ENCODE measurements at regions not wholly inside any gene's neighbourhood (a gene's known extent, or its start where the extent isn't known, plus 50 kb on each side); places are given as distances from the start of the nearest gene placed in this dataset.

- H3K4me1 Mint-ChIP-seq (ENCODE audit: low read depth): peaks cover 2% of the 10 kb centered on the region
- no peaks in the 10 kb centered on the region for H3K9me3 Mint-ChIP-seq (ENCODE audit: low read depth)
- H3K27ac Mint-ChIP-seq: no peak overlapping the region
- peaks cover 2% of the 10 kb centered on the region for H3K36me3 Mint-ChIP-seq
- H3K27me3 Mint-ChIP-seq: peaks cover 8% of the 10 kb centered on the region
- no peak overlapping the region for H3K4me3 Mint-ChIP-seq
Observed at GRCh38 chr2:8462899-8463648, 218.8 kb upstream of the ID2 start.

GRCh38 chr2:8465560-8465959, 216.3 kb upstream of the ID2 start:
- Mint-ChIP-seq H3K4me3 (no peak overlapping the region), H3K9me3 (ENCODE audit: low read depth) (no peaks in the 10 kb centered on the region), H3K36me3 (peaks cover 2% of the 10 kb centered on the region), H3K27me3 (peaks cover 3% of the 10 kb centered on the region), H3K4me1 (ENCODE audit: low read depth) (no peaks in the 10 kb centered on the region), H3K27ac (no peak overlapping the region)

- Mint-ChIP-seq H3K9me3 (ENCODE audit: low read depth) (no peaks in the 10 kb centered on the region), H3K27me3 (no peaks in the 10 kb centered on the region), H3K4me1 (ENCODE audit: low read depth) (peaks cover 25% of the 10 kb centered on the region), H3K4me3 (no peak overlapping the region), H3K27ac (peak overlapping the region; percentile 22), H3K36me3 (no peaks in the 10 kb centered on the region)
Observed at GRCh38 chr2:8469709-8470493, 212.0 kb upstream of the ID2 start.

GRCh38 chr2:8472545-8473323, 209.1 kb upstream of the ID2 start:
- peaks cover 49% of the 10 kb centered on the region for H3K4me1 Mint-ChIP-seq (ENCODE audit: low read depth)
- H3K4me3 Mint-ChIP-seq: peak overlapping the region; percentile 0
- H3K9me3 Mint-ChIP-seq (ENCODE audit: low read depth): no peaks in the 10 kb centered on the region
- peak overlapping the region; percentile 25 for H3K27ac Mint-ChIP-seq
- H3K27me3 Mint-ChIP-seq: no peaks in the 10 kb centered on the region
- no peaks in the 10 kb centered on the region for H3K36me3 Mint-ChIP-seq

GRCh38 chr2:8475349-8476031, 206.4 kb upstream of the ID2 start:
- H3K27me3 Mint-ChIP-seq: no peaks in the 10 kb centered on the region
- H3K27ac Mint-ChIP-seq: peak overlapping the region; percentile 81
- H3K4me1 Mint-ChIP-seq (ENCODE audit: low read depth): peaks cover 65% of the 10 kb centered on the region
- H3K36me3 Mint-ChIP-seq: no peaks in the 10 kb centered on the region
- peak overlapping the region; percentile 9 for H3K4me3 Mint-ChIP-seq
- no peaks in the 10 kb centered on the region for H3K9me3 Mint-ChIP-seq (ENCODE audit: low read depth)

GRCh38 chr2:8477552-8478470, 204.0 kb upstream of the ID2 start:
- peaks cover 67% of the 10 kb centered on the region for H3K4me1 Mint-ChIP-seq (ENCODE audit: low read depth)

GRCh38 chr2:8478471-8478793, 203.4 kb upstream of the ID2 start:
- Mint-ChIP-seq H3K27me3 (no peaks in the 10 kb centered on the region), H3K27ac (peak overlapping the region; percentile 83), H3K4me1 (ENCODE audit: low read depth) (peaks cover 66% of the 10 kb centered on the region), H3K4me3 (no peak overlapping the region), H3K36me3 (no peaks in the 10 kb centered on the region), H3K9me3 (ENCODE audit: low read depth) (no peaks in the 10 kb centered on the region)

More at GRCh38 chr2:8477552-8478470, 204.0 kb upstream of the ID2 start:
- Mint-ChIP-seq H3K27me3 (no peaks in the 10 kb centered on the region), H3K36me3 (no peaks in the 10 kb centered on the region), H3K4me3 (peak overlapping the region; percentile 63), H3K27ac (peak overlapping the region; percentile 83), H3K9me3 (ENCODE audit: low read depth) (no peaks in the 10 kb centered on the region)

- H3K27me3 Mint-ChIP-seq: no peaks in the 10 kb centered on the region
- H3K27ac Mint-ChIP-seq: no peak overlapping the region
- H3K9me3 Mint-ChIP-seq (ENCODE audit: low read depth): no peaks in the 10 kb centered on the region
- peaks cover 66% of the 10 kb centered on the region for H3K4me1 Mint-ChIP-seq (ENCODE audit: low read depth)
- no peak overlapping the region for H3K4me3 Mint-ChIP-seq
- no peaks in the 10 kb centered on the region for H3K36me3 Mint-ChIP-seq
Observed at GRCh38 chr2:8479298-8479697, 202.6 kb upstream of the ID2 start.

GRCh38 chr2:8480915-8481314, 200.9 kb upstream of the ID2 start:
- Mint-ChIP-seq H3K27ac (no peak overlapping the region), H3K36me3 (no peaks in the 10 kb centered on the region), H3K27me3 (no peaks in the 10 kb centered on the region), H3K4me1 (ENCODE audit: low read depth) (peaks cover 55% of the 10 kb centered on the region), H3K9me3 (ENCODE audit: low read depth) (no peaks in the 10 kb centered on the region), H3K4me3 (no peak overlapping the region)

- Mint-ChIP-seq H3K36me3 (peaks cover 2% of the 10 kb centered on the region), H3K4me1 (ENCODE audit: low read depth) (peaks cover 55% of the 10 kb centered on the region), H3K27ac (peak overlapping the region; percentile 9), H3K9me3 (ENCODE audit: low read depth) (no peaks in the 10 kb centered on the region), H3K27me3 (no peaks in the 10 kb centered on the region), H3K4me3 (no peak overlapping the region)
Observed at GRCh38 chr2:8481463-8482009, 200.3 kb upstream of the ID2 start.

GRCh38 chr2:8482432-8482831, 199.4 kb upstream of the ID2 start:
- Mint-ChIP-seq H3K27ac (no peak overlapping the region), H3K4me1 (ENCODE audit: low read depth) (peaks cover 55% of the 10 kb centered on the region)

GRCh38 chr2:8484502-8485283, 197.2 kb upstream of the ID2 start:
- Mint-ChIP-seq H3K4me3 (no peak overlapping the region), H3K9me3 (ENCODE audit: low read depth) (no peaks in the 10 kb centered on the region), H3K36me3 (peaks cover 2% of the 10 kb centered on the region), H3K4me1 (ENCODE audit: low read depth) (peaks cover 57% of the 10 kb centered on the region), H3K27ac (no peak overlapping the region), H3K27me3 (no peaks in the 10 kb centered on the region)

More at GRCh38 chr2:8482432-8482831, 199.4 kb upstream of the ID2 start:
- Mint-ChIP-seq H3K4me3 (no peak overlapping the region), H3K9me3 (ENCODE audit: low read depth) (no peaks in the 10 kb centered on the region), H3K27me3 (no peaks in the 10 kb centered on the region), H3K36me3 (peaks cover 2% of the 10 kb centered on the region)

- peaks cover 2% of the 10 kb centered on the region for H3K36me3 Mint-ChIP-seq
- no peaks in the 10 kb centered on the region for H3K27me3 Mint-ChIP-seq
- peaks cover 50% of the 10 kb centered on the region for H3K4me1 Mint-ChIP-seq (ENCODE audit: low read depth)
- no peaks in the 10 kb centered on the region for H3K9me3 Mint-ChIP-seq (ENCODE audit: low read depth)
- no peak overlapping the region for H3K4me3 Mint-ChIP-seq
- H3K27ac Mint-ChIP-seq: no peak overlapping the region
Observed at GRCh38 chr2:8485736-8486135, 196.1 kb upstream of the ID2 start.
